RWPE2 (cell line): ENCODE measurements at regions not wholly inside any gene's neighbourhood (a gene's known extent, or its start where the extent isn't known, plus 50 kb on each side); places are given as distances from the start of the nearest gene placed in this dataset.

Experiments
- ATAC-seq: fragments of 200-7000 bp; cut with Tn5 transposase; 3 replicates; pipeline ENCODE4 v1.9.1; 2021; ENCODE audit warnings: low read depth
- DNase-seq: peaks from one replicate; pipeline ENCODE4 v3.0.0-alpha.2; 2020; ENCODE audit warnings: low spot score
- H3K27ac ChIP-seq: fragments of 450-650 bp; 2 replicates; pipeline ENCODE4 v1.5.1; 2017; ENCODE audit warnings: mild to moderate bottlenecking; ENCODE audit not compliant: poor library complexity, severe bottlenecking
- H3K27me3 ChIP-seq: fragments of 250-450 bp; sonication (Bioruptor Pico); 2 replicates; pipeline ENCODE4 v1.5.1; 2021; ENCODE audit warnings: mild to moderate bottlenecking, moderate library complexity; ENCODE audit not compliant: insufficient read depth, poor library complexity, severe bottlenecking
- H3K36me3 ChIP-seq: fragments of 250-450 bp; sonication (Bioruptor Pico); 2 replicates; pipeline ENCODE4 v1.5.1; 2020; ENCODE audit warnings: low read depth, mild to moderate bottlenecking, moderate library complexity
- H3K4me1 ChIP-seq: fragments of 250-450 bp; sonication (Bioruptor Pico); 2 replicates; pipeline ENCODE4 v1.5.1; 2021; ENCODE audit warnings: mild to moderate bottlenecking, moderate library complexity; ENCODE audit not compliant: insufficient read depth, poor library complexity, severe bottlenecking
- H3K4me3 ChIP-seq: fragments of 250-450 bp; sonication (Bioruptor Pico); 2 replicates; pipeline ENCODE4 v1.5.1; 2021; ENCODE audit warnings: mild to moderate bottlenecking, moderate library complexity; ENCODE audit not compliant: severe bottlenecking
- H3K9me3 ChIP-seq: fragments of 250-450 bp; sonication (Bioruptor Pico); 2 replicates; pipeline ENCODE4 v1.5.1; 2021; ENCODE audit warnings: mild to moderate bottlenecking, moderate library complexity; ENCODE audit not compliant: severe bottlenecking
- CTCF ChIP-seq: fragments of 450-650 bp; IDR thresholded peaks from one replicate; pipeline ENCODE4 v1.5.1; 2017; ENCODE audit warnings: mild to moderate bottlenecking, moderate library complexity; ENCODE audit not compliant: poor library complexity, severe bottlenecking

- Histone ChIP-seq H3K4me3 (no peak overlapping the region), H3K4me1 (no peaks in the 10 kb centered on the region), H3K9me3 (peaks cover 3% of the 10 kb centered on the region), H3K27ac (no peak overlapping the region), H3K36me3 (no peaks in the 10 kb centered on the region), H3K27me3 (no peaks in the 10 kb centered on the region)
- TF ChIP-seq CTCF: no peak
- ATAC-seq (no peak), DNase-seq (no peak)
Measured at GRCh38 chr9:99531313-99531712, 290.4 kb upstream of the NR4A3 start.

GRCh38 chr9:99533421-99533820, 288.3 kb upstream of the NR4A3 start:
- ATAC-seq: no peak
- H3K36me3 ChIP-seq: no peaks in the 10 kb centered on the region

GRCh38 chr9:99537996-99538395, 283.7 kb upstream of the NR4A3 start:
- H3K4me3 ChIP-seq: no peak overlapping the region

More at GRCh38 chr9:99533421-99533820, 288.3 kb upstream of the NR4A3 start:
- no peaks in the 10 kb centered on the region for H3K9me3 ChIP-seq
- H3K27ac ChIP-seq: no peak overlapping the region
- H3K27me3 ChIP-seq: peaks cover 2% of the 10 kb centered on the region
- H3K4me3 ChIP-seq: no peak overlapping the region
- no peak for TF ChIP-seq CTCF
- no peaks in the 10 kb centered on the region for H3K4me1 ChIP-seq
- no peak for DNase-seq

GRCh38 chr9:99544526-99544925, 277.2 kb upstream of the NR4A3 start:
- Histone ChIP-seq H3K4me3 (no peak overlapping the region), H3K36me3 (no peaks in the 10 kb centered on the region), H3K9me3 (no peaks in the 10 kb centered on the region), H3K27me3 (no peaks in the 10 kb centered on the region), H3K4me1 (no peaks in the 10 kb centered on the region), H3K27ac (no peak overlapping the region)
- DNase-seq (no peak), ATAC-seq (no peak)
- no peak for TF ChIP-seq CTCF

More at GRCh38 chr9:99537996-99538395, 283.7 kb upstream of the NR4A3 start:
- Histone ChIP-seq H3K27me3 (peaks cover 2% of the 10 kb centered on the region), H3K36me3 (no peaks in the 10 kb centered on the region), H3K9me3 (no peaks in the 10 kb centered on the region), H3K27ac (no peak overlapping the region), H3K4me1 (no peaks in the 10 kb centered on the region)
- no peak for TF ChIP-seq CTCF
- no peak for ATAC-seq
- no peak for DNase-seq

GRCh38 chr9:99549441-99549840, 272.2 kb upstream of the NR4A3 start:
- ATAC-seq: no peak
- no peak for TF ChIP-seq CTCF
- Histone ChIP-seq H3K9me3 (no peaks in the 10 kb centered on the region), H3K27me3 (no peaks in the 10 kb centered on the region), H3K4me1 (no peaks in the 10 kb centered on the region), H3K27ac (no peak overlapping the region), H3K4me3 (no peak overlapping the region), H3K36me3 (no peaks in the 10 kb centered on the region)
- no peak for DNase-seq
